ENCODE measurements at regions not wholly inside any gene's neighbourhood (a gene's known extent, or its start where the extent isn't known, plus 50 kb on each side); places are given as distances from the start of the nearest gene placed in this dataset.

- no TSS peak for BruUV-seq (replicated peaks)
- no peaks in the 10 kb centered on the region for H3K79me2 ChIP-seq (ENCODE audit: insufficient read depth, low read length)
- DNase-seq (ENCODE audit: low read depth, low spot score): no peak
- no peak overlapping the region for H3K4me2 ChIP-seq (ENCODE audit: low read length)
- no peak overlapping the region for H3K4me3 ChIP-seq (replicated peaks in 1 of 2; ENCODE audit: low read depth in 1 of 2, low read length in 2 of 2)
- H3K27ac ChIP-seq (ENCODE audit: low read depth, low read length): no peak overlapping the region
- H3K9me3 ChIP-seq (ENCODE audit: control insufficient read depth in 1 of 2, insufficient read depth in 1 of 2, low read depth in 1 of 2, low read length in 2 of 2): no peaks in the 10 kb centered on the region
- H3K9me2 ChIP-seq (ENCODE audit: insufficient read depth): no peaks in the 10 kb centered on the region
- RAD21 ChIA-PET (ENCODE audit: low non-redundant PET in 1 of 2, low total read pairs in 2 of 2, uncharacterized antibody in 2 of 2, unreplicated experiment in 2 of 2): no interaction called here
- no peak overlapping the region for H3K9ac ChIP-seq (ENCODE audit: low read length)
- TF ChIP-seq CBX3 (IDR thresholded peaks at IDR 0.05; ENCODE audit: low read depth): no peak
- TF ChIP-seq, protein P1, sequence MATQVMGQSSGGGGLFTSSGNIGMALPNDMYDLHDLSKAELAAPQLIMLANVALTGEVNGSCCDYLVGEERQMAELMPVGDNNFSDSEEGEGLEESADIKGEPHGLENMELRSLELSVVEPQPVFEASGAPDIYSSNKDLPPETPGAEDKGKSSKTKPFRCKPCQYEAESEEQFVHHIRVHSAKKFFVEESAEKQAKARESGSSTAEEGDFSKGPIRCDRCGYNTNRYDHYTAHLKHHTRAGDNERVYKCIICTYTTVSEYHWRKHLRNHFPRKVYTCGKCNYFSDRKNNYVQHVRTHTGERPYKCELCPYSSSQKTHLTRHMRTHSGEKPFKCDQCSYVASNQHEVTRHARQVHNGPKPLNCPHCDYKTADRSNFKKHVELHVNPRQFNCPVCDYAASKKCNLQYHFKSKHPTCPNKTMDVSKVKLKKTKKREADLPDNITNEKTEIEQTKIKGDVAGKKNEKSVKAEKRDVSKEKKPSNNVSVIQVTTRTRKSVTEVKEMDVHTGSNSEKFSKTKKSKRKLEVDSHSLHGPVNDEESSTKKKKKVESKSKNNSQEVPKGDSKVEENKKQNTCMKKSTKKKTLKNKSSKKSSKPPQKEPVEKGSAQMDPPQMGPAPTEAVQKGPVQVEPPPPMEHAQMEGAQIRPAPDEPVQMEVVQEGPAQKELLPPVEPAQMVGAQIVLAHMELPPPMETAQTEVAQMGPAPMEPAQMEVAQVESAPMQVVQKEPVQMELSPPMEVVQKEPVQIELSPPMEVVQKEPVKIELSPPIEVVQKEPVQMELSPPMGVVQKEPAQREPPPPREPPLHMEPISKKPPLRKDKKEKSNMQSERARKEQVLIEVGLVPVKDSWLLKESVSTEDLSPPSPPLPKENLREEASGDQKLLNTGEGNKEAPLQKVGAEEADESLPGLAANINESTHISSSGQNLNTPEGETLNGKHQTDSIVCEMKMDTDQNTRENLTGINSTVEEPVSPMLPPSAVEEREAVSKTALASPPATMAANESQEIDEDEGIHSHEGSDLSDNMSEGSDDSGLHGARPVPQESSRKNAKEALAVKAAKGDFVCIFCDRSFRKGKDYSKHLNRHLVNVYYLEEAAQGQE (IDR thresholded peaks at IDR 0.05; ENCODE audit: low read depth): no peak
- no peak for TF ChIP-seq SIN3A (IDR thresholded peaks at IDR 0.05; ENCODE audit: low read depth)
- no peak for TF ChIP-seq POLR2AphosphoS5 (IDR thresholded peaks at IDR 0.05; ENCODE audit: low read depth, low read length)
- TF ChIP-seq CEBPB (IDR thresholded peaks at IDR 0.05; ENCODE audit: low read depth): no peak
- TF ChIP-seq POLR2A (IDR thresholded peaks at IDR 0.05; ENCODE audit: borderline replicate concordance, extremely low read depth, insufficient read depth, insufficient read length): no peak
- no peak for TF ChIP-seq FOSL1 (IDR thresholded peaks at IDR 0.05; ENCODE audit: low read depth)
- TF ChIP-seq EGR1 (IDR thresholded peaks at IDR 0.05; ENCODE audit: low read depth): no peak
- TF ChIP-seq JUND (IDR thresholded peaks at IDR 0.05): no peak
- H3K4me1 ChIP-seq (ENCODE audit: control insufficient read depth in 1 of 2, insufficient read depth in 2 of 2, low read length in 2 of 2): no peaks in the 10 kb centered on the region
- no peak overlapping the region for H2AFZ ChIP-seq (ENCODE audit: low read depth, low read length, poor library complexity, severe bottlenecking)
- no peak for ATAC-seq
- CTCF ChIA-PET: no interaction called here
- intact Hi-C loops (cut with micrococcal nuclease): no loop called here
- POLR2A ChIA-PET: no interaction called here
- H3K36me3 ChIP-seq (ENCODE audit: control insufficient read depth in 1 of 2, insufficient read depth in 2 of 2, low read length in 2 of 2): no peaks in the 10 kb centered on the region
- no peaks in the 10 kb centered on the region for H4K20me1 ChIP-seq (ENCODE audit: insufficient read depth)
- no peaks in the 10 kb centered on the region for H3K27me3 ChIP-seq (ENCODE audit: insufficient read depth, low read length)
These were observed 189.5 kb upstream of the MANEA start for GRCh38 chr6:95387845-95388244.

GRCh38 chr6:95404777-95405176 is 172.6 kb upstream of the MANEA start:
- no peaks in the 10 kb centered on the region for H3K9me3 ChIP-seq (ENCODE audit: control insufficient read depth in 1 of 2, insufficient read depth in 1 of 2, low read depth in 1 of 2, low read length in 2 of 2)
- H4K20me1 ChIP-seq (ENCODE audit: insufficient read depth): no peaks in the 10 kb centered on the region
- intact Hi-C loops (cut with micrococcal nuclease): no loop called here
- H3K27ac ChIP-seq (ENCODE audit: low read depth, low read length): no peak overlapping the region
- TF ChIP-seq, protein P2, sequence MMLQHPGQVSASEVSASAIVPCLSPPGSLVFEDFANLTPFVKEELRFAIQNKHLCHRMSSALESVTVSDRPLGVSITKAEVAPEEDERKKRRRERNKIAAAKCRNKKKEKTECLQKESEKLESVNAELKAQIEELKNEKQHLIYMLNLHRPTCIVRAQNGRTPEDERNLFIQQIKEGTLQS (IDR thresholded peaks at IDR 0.05): no peak
- TF ChIP-seq SRF (IDR thresholded peaks at IDR 0.05; ENCODE audit: low read depth): no peak
- TF ChIP-seq EZH2 (IDR thresholded peaks at IDR 0.05): no peak
- TF ChIP-seq CBX3 (IDR thresholded peaks at IDR 0.05; ENCODE audit: low read depth): no peak
- TF ChIP-seq YY1 (IDR thresholded peaks at IDR 0.05; ENCODE audit: extremely low read depth, insufficient replicate concordance, low read depth, low read length): no peak
- TF ChIP-seq POLR2AphosphoS5 (IDR thresholded peaks at IDR 0.05; ENCODE audit: low read depth, low read length): no peak
- BruUV-seq (replicated peaks): no TSS peak
- H3K27me3 ChIP-seq (ENCODE audit: insufficient read depth, low read length): no peaks in the 10 kb centered on the region
- H3K4me3 ChIP-seq (replicated peaks in 1 of 2; ENCODE audit: low read depth in 1 of 2, low read length in 2 of 2): no peak overlapping the region
- no peaks in the 10 kb centered on the region for H3K4me1 ChIP-seq (ENCODE audit: control insufficient read depth in 1 of 2, insufficient read depth in 2 of 2, low read length in 2 of 2)
- DNase-seq (ENCODE audit: low read depth, low spot score) (no peak), ATAC-seq (no peak)
- H2AFZ ChIP-seq (ENCODE audit: low read depth, low read length, poor library complexity, severe bottlenecking): no peak overlapping the region
- no peak overlapping the region for H3K4me2 ChIP-seq (ENCODE audit: low read length)
- H3K9me2 ChIP-seq (ENCODE audit: insufficient read depth): no peaks in the 10 kb centered on the region
- H3K9ac ChIP-seq (ENCODE audit: low read length): no peak overlapping the region
- CTCF ChIA-PET: no interaction called here
- POLR2A ChIA-PET: no interaction called here
- H3K79me2 ChIP-seq (ENCODE audit: insufficient read depth, low read length): no peaks in the 10 kb centered on the region
- RAD21 ChIA-PET (ENCODE audit: low non-redundant PET in 1 of 2, low total read pairs in 2 of 2, uncharacterized antibody in 2 of 2, unreplicated experiment in 2 of 2): no interaction called here
- H3K36me3 ChIP-seq (ENCODE audit: control insufficient read depth in 1 of 2, insufficient read depth in 2 of 2, low read length in 2 of 2): no peaks in the 10 kb centered on the region
